H1 (cell line): ENCODE measurements at regions not wholly inside any gene's neighbourhood (a gene's known extent, or its start where the extent isn't known, plus 50 kb on each side); places are given as distances from the start of the nearest gene placed in this dataset.

ENCODE experiments used
- CTCF ChIA-PET: fragments of 300-600 bp; sonication (Branson Sonifier 250); formaldehyde crosslinking; loops from one replicate; lab custom pipeline; 2021; ENCODE audit not compliant: partially characterized antibody; lab: Charles Lee
- POLR2A ChIA-PET: fragments of 300-600 bp; sonication (Branson Sonifier 250); formaldehyde crosslinking; loops from one replicate; lab custom pipeline; 2021; ENCODE audit warnings: inconsistent platforms; ENCODE audit not compliant: partially characterized antibody; lab: Charles Lee
- DNase-seq, 2 experiments: peaks; one replicate each; pipeline versions ENCODE4 v3.0.0 to v3.0.0-alpha.2; 2010 to 2022; ENCODE audit warnings: low spot score in 2 of 2, low read depth in 1 of 2, mixed read lengths in 1 of 2
- FAIRE-seq: peaks from 2 replicates; lab custom pipeline; 2011; peaks lifted over from hg19 to GRCh38; lab: Jason Lieb, UNC
- H2AFZ ChIP-seq: 2 replicates; pipeline ENCODE4 v1.8.1; 2012; ENCODE audit warnings: low read length, inconsistent platforms
- H2AK5ac ChIP-seq: 2 replicates; pipeline ENCODE4 v1.6.1; 2013; ENCODE audit warnings: low read depth, low read length
- H2BK120ac ChIP-seq: replicated peaks from 2 replicates; pipeline ENCODE3; 2013; ENCODE audit warnings: low read depth, low read length, inconsistent platforms
- H2BK12ac ChIP-seq: 2 replicates; pipeline ENCODE4 v1.6.1; 2013; ENCODE audit warnings: low read depth, low read length
- H2BK15ac ChIP-seq: 2 replicates; pipeline ENCODE4 v1.6.1; 2013; ENCODE audit warnings: low read length
- H2BK20ac ChIP-seq: 2 replicates; pipeline ENCODE4 v1.6.1; 2013; ENCODE audit warnings: low read length
- H2BK5ac ChIP-seq: 2 replicates; pipeline ENCODE4 v1.6.1; 2013; ENCODE audit warnings: low read depth, low read length
- H3K14ac ChIP-seq: 2 replicates; pipeline ENCODE4 v1.6.1; 2013; ENCODE audit warnings: inconsistent platforms; ENCODE audit not compliant: insufficient read length
- H3K18ac ChIP-seq: 2 replicates; pipeline ENCODE4 v1.6.1; 2013; ENCODE audit warnings: low read length; ENCODE audit errors: extremely low read depth
- H3K23ac ChIP-seq: 2 replicates; pipeline ENCODE4 v1.6.1; 2013; ENCODE audit warnings: inconsistent platforms; ENCODE audit not compliant: insufficient read length
- H3K23me2 ChIP-seq: 2 replicates; pipeline ENCODE4 v1.6.1; 2013; ENCODE audit warnings: low read depth, low read length
- H3K27ac ChIP-seq: 2 replicates; pipeline ENCODE4 v1.6.1; 2011; ENCODE audit warnings: low read depth, low read length, inconsistent platforms
- H3K27me3 ChIP-seq, 4 experiments: replicated peaks in 1 of 4; 1 replicate in 1 of 4; 2 replicates in 3 of 4; pipeline versions ENCODE4 v1.6.1 to v1.8.1; 2011 to 2013; ENCODE audit warnings: low read length in 3 of 4, mild to moderate bottlenecking in 3 of 4, inconsistent platforms in 2 of 4, mixed read lengths in 2 of 4, moderate library complexity in 1 of 4; ENCODE audit not compliant: control insufficient read depth in 3 of 4, insufficient read depth in 3 of 4; ENCODE audit errors: extremely low read depth in 1 of 4
- H3K36me3 ChIP-seq, 4 experiments: 2 replicates each; pipeline versions ENCODE4 v1.6.1 to v1.8.1; 2011 to 2013; ENCODE audit warnings: mild to moderate bottlenecking in 4 of 4, low read length in 3 of 4, moderate library complexity in 2 of 4, control low read depth in 1 of 4, inconsistent platforms in 1 of 4; ENCODE audit not compliant: insufficient read depth in 4 of 4, control insufficient read depth in 2 of 4
- H3K4ac ChIP-seq: replicated peaks from 2 replicates; pipeline ENCODE3; 2013; ENCODE audit warnings: low read length, low read depth, mixed read lengths, inconsistent platforms; ENCODE audit not compliant: insufficient read length
- H3K4me1 ChIP-seq, 4 experiments: replicated peaks in 1 of 4; 1 replicate in 1 of 4; 2 replicates in 3 of 4; pipeline versions ENCODE4 v1.6.1 to v1.8.1; 2011 to 2013; ENCODE audit warnings: low read length in 3 of 4, inconsistent platforms in 2 of 4, mixed read lengths in 1 of 4; ENCODE audit not compliant: insufficient read depth in 4 of 4, control insufficient read depth in 3 of 4
- H3K4me2 ChIP-seq, 2 experiments: 2 replicates each; pipeline versions ENCODE4 v1.6.1 to v1.8.1; 2011 to 2013; ENCODE audit warnings: low read depth in 2 of 2, low read length in 2 of 2, control low read depth in 1 of 2, inconsistent platforms in 1 of 2, mild to moderate bottlenecking in 1 of 2; ENCODE audit not compliant: insufficient read depth in 1 of 2
- H3K4me3 ChIP-seq, 4 experiments: fragments of 200-600, 300-600 bp in 1 of 4; sonication (generic), shearing (Covaris generic), sonication (Bioruptor Twin) in 1 of 4; 2 replicates each; pipeline versions ENCODE4 v1.5.1 to v1.8.1; 2011 to 2016; ENCODE audit warnings: low read length in 4 of 4, low read depth in 3 of 4, control low read depth in 2 of 4, inconsistent platforms in 2 of 4, mild to moderate bottlenecking in 2 of 4, mixed read lengths in 1 of 4, moderate library complexity in 1 of 4; ENCODE audit not compliant: insufficient read depth in 2 of 4; ENCODE audit errors: extremely low read depth in 1 of 4
- H3K56ac ChIP-seq: replicated peaks from 2 replicates; pipeline ENCODE3; 2013; ENCODE audit warnings: low read depth, mild to moderate bottlenecking, mixed read lengths, low read length, inconsistent platforms; ENCODE audit not compliant: insufficient read length
- H3K79me1 ChIP-seq: 2 replicates; pipeline ENCODE4 v1.6.1; 2013; ENCODE audit warnings: low read depth, low read length, control low read depth
- H3K79me2 ChIP-seq, 2 experiments: 2 replicates each; pipeline versions ENCODE4 v1.6.1 to v1.8.1; 2012 to 2013; ENCODE audit warnings: low read length in 2 of 2, mild to moderate bottlenecking in 2 of 2, inconsistent platforms in 1 of 2; ENCODE audit not compliant: insufficient read depth in 2 of 2, control insufficient read depth in 1 of 2
- H3K9ac ChIP-seq, 4 experiments: replicated peaks in 1 of 4; 1 replicate in 1 of 4; 2 replicates in 3 of 4; pipeline versions ENCODE4 v1.6.1 to v1.8.1; 2011 to 2013; ENCODE audit warnings: low read depth in 3 of 4, low read length in 3 of 4, control low read depth in 2 of 4, mild to moderate bottlenecking in 2 of 4, moderate library complexity in 2 of 4, inconsistent platforms in 1 of 4; ENCODE audit errors: extremely low read depth in 1 of 4
- H3K9me3 ChIP-seq, 2 experiments: 2 replicates each; pipeline versions ENCODE4 v1.6.1 to v1.8.1; 2012 to 2013; ENCODE audit warnings: mild to moderate bottlenecking in 2 of 2, moderate library complexity in 2 of 2, control low read depth in 1 of 2, inconsistent platforms in 1 of 2, low read depth in 1 of 2, low read length in 1 of 2, mixed read lengths in 1 of 2; ENCODE audit not compliant: insufficient read depth in 2 of 2
- H4K20me1 ChIP-seq, 2 experiments: replicated peaks in 1 of 2; 2 replicates each; pipeline versions ENCODE3 to v1.8.1; 2011 to 2013; ENCODE audit warnings: inconsistent platforms in 2 of 2, low read length in 2 of 2, mild to moderate bottlenecking in 1 of 2; ENCODE audit not compliant: insufficient read depth in 2 of 2, control insufficient read depth in 1 of 2
- H4K5ac ChIP-seq: 2 replicates; pipeline ENCODE4 v1.6.1; 2013; ENCODE audit warnings: low read length, low read depth, mixed read lengths, inconsistent platforms; ENCODE audit not compliant: insufficient read length
- H4K8ac ChIP-seq: 2 replicates; pipeline ENCODE4 v1.8.0; 2013; ENCODE audit warnings: mild to moderate bottlenecking, moderate library complexity, low read length, inconsistent platforms; ENCODE audit not compliant: insufficient read depth; ENCODE audit errors: extremely low read depth
- H4K91ac ChIP-seq: replicated peaks from 2 replicates; pipeline ENCODE3; 2013; ENCODE audit warnings: low read length, mixed read lengths, inconsistent platforms; ENCODE audit not compliant: insufficient read length
- CHD2 ChIP-seq: IDR thresholded peaks from 2 replicates; pipeline ENCODE4 v1.6.1; 2012; ENCODE audit warnings: low read length, improper control_type of control experiment
- CREB1 ChIP-seq: IDR thresholded peaks from 2 replicates; pipeline ENCODE4 v1.6.1; 2012; ENCODE audit warnings: inconsistent platforms
- GABPA ChIP-seq: IDR thresholded peaks from 2 replicates; pipeline ENCODE4 v1.6.1; 2011; ENCODE audit warnings: mild to moderate bottlenecking, low read length, moderate library complexity, borderline replicate concordance; ENCODE audit not compliant: insufficient read depth
- GTF2F1 ChIP-seq: IDR thresholded peaks from 2 replicates; pipeline ENCODE4 v1.6.1; 2012; ENCODE audit warnings: low read depth, low read length, improper control_type of control experiment, borderline replicate concordance
- HDAC6 ChIP-seq: IDR thresholded peaks from one replicate; pipeline ENCODE4 v1.7.1; 2012; ENCODE audit warnings: low read depth, mild to moderate bottlenecking, inconsistent platforms, low read length, moderate library complexity
- KDM4A ChIP-seq: IDR thresholded peaks from one replicate; pipeline ENCODE4 v1.7.1; 2012; ENCODE audit warnings: low read depth, mild to moderate bottlenecking, moderate library complexity, low read length, inconsistent platforms; ENCODE audit not compliant: severe bottlenecking
- NRF1 ChIP-seq: IDR thresholded peaks from 2 replicates; pipeline ENCODE4 v1.6.1; 2011; ENCODE audit warnings: mild to moderate bottlenecking, low read depth, low read length, improper control_type of control experiment
- POU5F1 ChIP-seq: IDR thresholded peaks from 2 replicates; pipeline ENCODE4 v1.6.1; 2011; ENCODE audit warnings: low read depth, mild to moderate bottlenecking, low read length, moderate library complexity
- RAD21 ChIP-seq, 2 experiments: IDR thresholded peaks in 1 of 2; conservative IDR thresholded peaks in 1 of 2; 2 replicates each; pipeline ENCODE4 v1.6.1; 2011; ENCODE audit warnings: low read depth in 2 of 2, low read length in 2 of 2, improper control_type of control experiment in 1 of 2, inconsistent platforms in 1 of 2, mild to moderate bottlenecking in 1 of 2, moderate library complexity in 1 of 2
- SIN3A ChIP-seq, 2 experiments: IDR thresholded peaks in 1 of 2; conservative IDR thresholded peaks in 1 of 2; 2 replicates each; pipeline ENCODE4 v1.6.1; 2011 to 2012; ENCODE audit warnings: low read length in 2 of 2, improper control_type of control experiment in 1 of 2, low read depth in 1 of 2, mild to moderate bottlenecking in 1 of 2
- SIX5 ChIP-seq: IDR thresholded peaks from 2 replicates; pipeline ENCODE4 v1.6.1; 2011; ENCODE audit warnings: mild to moderate bottlenecking, low read depth, low read length
- TCF12 ChIP-seq: IDR thresholded peaks from 2 replicates; pipeline ENCODE4 v1.6.1; 2011; ENCODE audit warnings: low read depth, mild to moderate bottlenecking, low read length
- TEAD4 ChIP-seq: IDR thresholded peaks from 2 replicates; pipeline ENCODE4 v1.6.1; 2012; ENCODE audit warnings: low read depth, low read length, inconsistent platforms, mixed read lengths
- TF ChIP-seq, protein P1 (sequence below), 3 experiments: IDR thresholded peaks; 1 replicate in 2 of 3; 2 replicates in 1 of 3; pipeline versions ENCODE4 v1.5.1 to v1.6.1; 2011; ENCODE audit warnings: low read length in 3 of 3, mild to moderate bottlenecking in 3 of 3, inconsistent platforms in 2 of 3, low read depth in 1 of 3, moderate library complexity in 1 of 3; ENCODE audit not compliant: insufficient read depth in 1 of 3; ENCODE audit errors: control extremely low read depth in 1 of 3

DNA sequence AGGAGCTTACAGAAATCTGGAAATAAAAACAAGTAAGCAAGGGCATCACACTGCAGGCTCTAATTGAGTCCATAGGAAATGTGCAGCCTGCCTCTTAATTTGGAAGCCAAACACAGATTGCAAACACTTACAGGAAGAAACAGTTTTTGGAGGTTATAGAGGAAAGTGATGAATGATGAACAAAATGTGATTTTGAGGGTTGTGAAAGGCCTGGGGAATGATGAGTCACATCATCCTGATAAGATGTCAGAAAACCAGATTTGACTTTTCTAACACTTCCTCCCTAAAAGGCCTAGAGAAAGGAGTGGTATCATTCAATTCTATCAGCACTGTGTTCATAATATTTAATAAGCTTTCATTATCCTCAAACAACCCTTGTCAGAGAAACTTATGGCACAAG, 96.6 kb upstream of the POU2AF2 start:
- DNase-seq (no peak), FAIRE-seq (no peak)
- Histone ChIP-seq H3K4me1 (no peaks in the 10 kb centered on the region), H3K79me2 (no peaks in the 10 kb centered on the region), H3K36me3 (no peaks in the 10 kb centered on the region), H2BK5ac (no peak overlapping the region), H3K14ac (no peak overlapping the region), H4K91ac (no peak overlapping the region), H2BK120ac (no peak overlapping the region), H3K23me2 (no peaks in the 10 kb centered on the region), H3K9me3 (no peaks in the 10 kb centered on the region), H3K23ac (no peak overlapping the region), H3K4me3 (no peak overlapping the region), H4K20me1 (no peaks in the 10 kb centered on the region), H2BK12ac (no peak overlapping the region), H3K4me2 (no peak overlapping the region), H3K4ac (no peak overlapping the region), H3K9ac (no peak overlapping the region), H4K5ac (no peak overlapping the region), H2AFZ (no peak overlapping the region), H3K27me3 (peaks cover 0 to 1% (median 0%) of the 10 kb centered on the region in 4 experiments; a peak in 1 of 7 replicates), H3K56ac (no peak overlapping the region), H2BK20ac (no peak overlapping the region), H4K8ac (no peak overlapping the region), H2BK15ac (no peak overlapping the region), H2AK5ac (no peak overlapping the region), H3K18ac (no peak overlapping the region), H3K79me1 (no peaks in the 10 kb centered on the region), H3K27ac (no peak overlapping the region)
- POLR2A ChIA-PET, result no interaction called here
- CTCF ChIA-PET, result interaction anchor here (0.6 to 1.4 kb wide), 3 partner anchors 24 to 1377 kb away, joined by 3 to 4 read pairs (median 3); no protein-coding TSS in a partner anchor
- TF ChIP-seq GABPA, result no peak
- TF ChIP-seq RAD21 (IDR thresholded peaks at IDR 0.05 in 1 of 2, conservative IDR thresholded peaks at IDR 0.05 in 1 of 2; ENCODE audit: low read depth in 2 of 2, low read length in 2 of 2), result no peak
- TF ChIP-seq CHD2, result no peak
- TF ChIP-seq, protein P1, sequence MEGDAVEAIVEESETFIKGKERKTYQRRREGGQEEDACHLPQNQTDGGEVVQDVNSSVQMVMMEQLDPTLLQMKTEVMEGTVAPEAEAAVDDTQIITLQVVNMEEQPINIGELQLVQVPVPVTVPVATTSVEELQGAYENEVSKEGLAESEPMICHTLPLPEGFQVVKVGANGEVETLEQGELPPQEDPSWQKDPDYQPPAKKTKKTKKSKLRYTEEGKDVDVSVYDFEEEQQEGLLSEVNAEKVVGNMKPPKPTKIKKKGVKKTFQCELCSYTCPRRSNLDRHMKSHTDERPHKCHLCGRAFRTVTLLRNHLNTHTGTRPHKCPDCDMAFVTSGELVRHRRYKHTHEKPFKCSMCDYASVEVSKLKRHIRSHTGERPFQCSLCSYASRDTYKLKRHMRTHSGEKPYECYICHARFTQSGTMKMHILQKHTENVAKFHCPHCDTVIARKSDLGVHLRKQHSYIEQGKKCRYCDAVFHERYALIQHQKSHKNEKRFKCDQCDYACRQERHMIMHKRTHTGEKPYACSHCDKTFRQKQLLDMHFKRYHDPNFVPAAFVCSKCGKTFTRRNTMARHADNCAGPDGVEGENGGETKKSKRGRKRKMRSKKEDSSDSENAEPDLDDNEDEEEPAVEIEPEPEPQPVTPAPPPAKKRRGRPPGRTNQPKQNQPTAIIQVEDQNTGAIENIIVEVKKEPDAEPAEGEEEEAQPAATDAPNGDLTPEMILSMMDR (IDR thresholded peaks at IDR 0.05; ENCODE audit: control extremely low read depth in 1 of 3, insufficient read depth in 1 of 3, low read depth in 1 of 3, low read length in 3 of 3), result no peak
- TF ChIP-seq GTF2F1, result no peak
- no peak for TF ChIP-seq POU5F1
- TF ChIP-seq CREB1, result no peak
- TF ChIP-seq TEAD4, result no peak
- no peak for TF ChIP-seq NRF1
- TF ChIP-seq TCF12, result no peak
- TF ChIP-seq HDAC6, result no peak
- TF ChIP-seq SIX5, result no peak
- TF ChIP-seq KDM4A, result no peak
- TF ChIP-seq SIN3A (conservative IDR thresholded peaks at IDR 0.05 in 1 of 2, IDR thresholded peaks at IDR 0.05 in 1 of 2; ENCODE audit: low read depth in 1 of 2, low read length in 2 of 2), result no peak
